ENCODE measurements at regions not wholly inside any gene's neighbourhood (a gene's known extent, or its start where the extent isn't known, plus 50 kb on each side); places are given as distances from the start of the nearest gene placed in this dataset.
A peak's percentile ranks its signal among the peaks of the same experiment; 100 is the strongest.

- Histone ChIP-seq H3K4me1 (no peaks in the 10 kb centered on the region), H3K27me3 (peaks cover 0 to 6% (median 0%) of the 10 kb centered on the region in 4 donors), H3K4me3 (no peak overlapping the region), H3K27ac (no peak overlapping the region), H3K36me3 (no peaks in the 10 kb centered on the region), H3K9me3 (no peaks in the 10 kb centered on the region)
- TF ChIP-seq CTCF (IDR thresholded peaks at IDR 0.05) = no peak
- intact Hi-C loops (cut with DNase I) = no loop called here
- peak in 2 of 6 donors; percentile 7 to 15 for DNase-seq
- no peak for FAIRE-seq
- ATAC-seq = peak; percentile 69 to 88 (median 74)
- WGBS, 2 donors = 33 to 38% methylated on average over 5 of the region's 5 CpGs
These were observed 103.1 kb downstream of the BMP2 start for GRCh38 chr20:6870559-6870958.

GRCh38 chr20:6877633-6878032, 110.1 kb downstream of the BMP2 start:
- ATAC-seq = no peak
- Histone ChIP-seq H3K27ac (no peak overlapping the region), H3K4me3 (no peak overlapping the region), H3K4me1 (no peaks in the 10 kb centered on the region), H3K9me3 (no peaks in the 10 kb centered on the region), H3K36me3 (no peaks in the 10 kb centered on the region), H3K27me3 (peaks cover 0 to 6% (median 0%) of the 10 kb centered on the region in 4 donors)
- no peak for DNase-seq
- 21 to 26% methylated on average over 1 of the region's 1 CpG for WGBS, 2 donors
- intact Hi-C loops (cut with DNase I) = no loop called here
- no peak for FAIRE-seq
- TF ChIP-seq CTCF (IDR thresholded peaks at IDR 0.05) = no peak

GRCh38 chr20:6882561-6883291, 115.2 kb downstream of the BMP2 start:
- no peaks in the 10 kb centered on the region for H3K4me1 ChIP-seq
- intact Hi-C loops (cut with DNase I) = no loop called here
- H3K27me3 ChIP-seq = no peaks in the 10 kb centered on the region
- WGBS, 2 donors = 75 to 80% methylated on average over 4 of the region's 4 CpGs
- H3K4me3 ChIP-seq = no peak overlapping the region
- H3K36me3 ChIP-seq = no peaks in the 10 kb centered on the region
- no peak for TF ChIP-seq CTCF (IDR thresholded peaks at IDR 0.05)
- no peak for DNase-seq
- ATAC-seq = no peak
- no peak overlapping the region for H3K27ac ChIP-seq
- no peak for FAIRE-seq
- H3K9me3 ChIP-seq = no peaks in the 10 kb centered on the region

GRCh38 chr20:6884114-6884513, 116.6 kb downstream of the BMP2 start:
- no peak for ATAC-seq
- Histone ChIP-seq H3K27ac (no peak overlapping the region), H3K9me3 (no peaks in the 10 kb centered on the region), H3K4me1 (no peaks in the 10 kb centered on the region), H3K27me3 (no peaks in the 10 kb centered on the region), H3K4me3 (no peak overlapping the region), H3K36me3 (no peaks in the 10 kb centered on the region)
- DNase-seq = no peak
- WGBS, 2 donors = 27 to 50% methylated on average over 1 of the region's 1 CpG
- intact Hi-C loops (cut with DNase I) = no loop called here
- no peak for TF ChIP-seq CTCF (IDR thresholded peaks at IDR 0.05)
- FAIRE-seq = no peak

GRCh38 chr20:6886065-6886729, 118.7 kb downstream of the BMP2 start:
- TF ChIP-seq CTCF (IDR thresholded peaks at IDR 0.05) = no peak
- no peak for DNase-seq
- ATAC-seq = no peak
- 50 to 65% methylated on average over 8 of the region's 8 CpGs for WGBS, 2 donors
- Histone ChIP-seq H3K4me1 (no peaks in the 10 kb centered on the region), H3K4me3 (no peak overlapping the region), H3K36me3 (no peaks in the 10 kb centered on the region), H3K27me3 (no peaks in the 10 kb centered on the region), H3K9me3 (no peaks in the 10 kb centered on the region), H3K27ac (no peak overlapping the region)
- no peak for FAIRE-seq
- intact Hi-C loops (cut with DNase I) = no loop called here
